VCaP (cell line): ENCODE measurements at regions not wholly inside any gene's neighbourhood (a gene's known extent, or its start where the extent isn't known, plus 50 kb on each side); places are given as distances from the start of the nearest gene placed in this dataset.
A peak's percentile ranks its signal among the peaks of the same experiment; 100 is the strongest.

Experiments
- H3K27ac ChIP-seq: fragments of 450-650 bp; 2 replicates; pipeline ENCODE4 v1.5.1; 2017
- TF ChIP-seq, protein P1 (sequence below): fragments of 450-650 bp; conservative IDR thresholded peaks from 2 replicates; pipeline ENCODE4 v1.5.1; 2017; ENCODE audit warnings: mild to moderate bottlenecking, moderate library complexity

- TF ChIP-seq, protein P1, sequence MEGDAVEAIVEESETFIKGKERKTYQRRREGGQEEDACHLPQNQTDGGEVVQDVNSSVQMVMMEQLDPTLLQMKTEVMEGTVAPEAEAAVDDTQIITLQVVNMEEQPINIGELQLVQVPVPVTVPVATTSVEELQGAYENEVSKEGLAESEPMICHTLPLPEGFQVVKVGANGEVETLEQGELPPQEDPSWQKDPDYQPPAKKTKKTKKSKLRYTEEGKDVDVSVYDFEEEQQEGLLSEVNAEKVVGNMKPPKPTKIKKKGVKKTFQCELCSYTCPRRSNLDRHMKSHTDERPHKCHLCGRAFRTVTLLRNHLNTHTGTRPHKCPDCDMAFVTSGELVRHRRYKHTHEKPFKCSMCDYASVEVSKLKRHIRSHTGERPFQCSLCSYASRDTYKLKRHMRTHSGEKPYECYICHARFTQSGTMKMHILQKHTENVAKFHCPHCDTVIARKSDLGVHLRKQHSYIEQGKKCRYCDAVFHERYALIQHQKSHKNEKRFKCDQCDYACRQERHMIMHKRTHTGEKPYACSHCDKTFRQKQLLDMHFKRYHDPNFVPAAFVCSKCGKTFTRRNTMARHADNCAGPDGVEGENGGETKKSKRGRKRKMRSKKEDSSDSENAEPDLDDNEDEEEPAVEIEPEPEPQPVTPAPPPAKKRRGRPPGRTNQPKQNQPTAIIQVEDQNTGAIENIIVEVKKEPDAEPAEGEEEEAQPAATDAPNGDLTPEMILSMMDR, result no peak
- peak overlapping the region; percentile 98 for H3K27ac ChIP-seq
These were observed 64.6 kb upstream of the PTPRJ start for GRCh38 chr11:47915783-47916182.

DNA sequence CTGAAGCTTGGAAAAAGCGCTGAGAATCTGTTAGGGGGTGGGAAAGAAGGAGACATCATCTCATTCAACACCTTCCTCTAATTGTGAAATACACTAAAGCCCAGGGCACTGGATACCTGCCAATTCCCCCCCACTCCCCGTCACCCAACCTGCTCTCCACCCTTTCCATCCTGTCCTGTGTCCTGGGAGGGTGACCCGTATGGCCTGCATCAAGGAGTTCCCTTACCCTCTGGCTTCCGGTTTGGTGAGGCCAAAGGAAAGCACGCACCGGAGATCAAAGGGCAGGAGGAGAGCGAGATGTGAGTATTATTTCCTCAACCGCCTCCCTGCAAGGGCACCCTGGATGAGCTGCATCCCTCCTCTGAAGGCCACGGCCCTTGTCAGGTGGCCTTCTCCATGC lies 65.0 kb upstream of the PTPRJ start:
- peak overlapping the region; percentile 98 for H3K27ac ChIP-seq
- TF ChIP-seq, protein P1, result no peak

- H3K27ac ChIP-seq, result peak overlapping the region; percentile 98
- TF ChIP-seq, protein P1, result no peak
These were observed 65.6 kb upstream of the PTPRJ start for GRCh38 chr11:47914743-47915142.

GRCh38 chr11:47913529-47914244 lies 65.5 kb upstream of the NUP160 start:
- H3K27ac ChIP-seq, result peak overlapping the region; percentile 98; the same call in 1 of the 2 replicates
- TF ChIP-seq, protein P1, result no peak

- TF ChIP-seq, protein P1, result no peak
- no peak overlapping the region for H3K27ac ChIP-seq
These were observed 64.8 kb upstream of the NUP160 start for GRCh38 chr11:47912843-47913437.

DNA sequence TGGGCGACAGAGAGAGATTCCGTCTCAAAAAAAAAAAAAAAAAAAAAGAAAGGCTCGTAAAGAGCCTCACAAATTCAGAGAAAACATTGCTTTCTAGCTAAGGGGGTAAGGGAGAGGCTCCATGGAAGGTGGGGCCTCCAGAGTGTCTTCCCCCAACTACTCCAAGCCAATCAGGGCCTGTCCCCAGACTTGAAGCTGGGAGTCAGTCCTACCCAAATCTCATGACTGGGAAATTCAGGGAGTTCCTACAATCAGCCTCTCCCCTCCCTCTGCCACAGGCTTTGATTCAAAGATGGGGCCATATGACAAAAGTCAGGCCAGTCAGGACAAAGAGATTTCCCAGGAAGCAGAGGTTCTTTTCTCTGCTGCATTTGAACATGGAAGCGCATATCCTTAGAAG lies 63.0 kb upstream of the NUP160 start:
- TF ChIP-seq, protein P1, result no peak
- no peak overlapping the region for H3K27ac ChIP-seq

- TF ChIP-seq, protein P1, result no peak
- no peak overlapping the region for H3K27ac ChIP-seq
These were observed 60.0 kb upstream of the NUP160 start for GRCh38 chr11:47908198-47908597.
